ENCODE measurements at regions not wholly inside any gene's neighbourhood (a gene's known extent, or its start where the extent isn't known, plus 50 kb on each side); places are given as distances from the start of the nearest gene placed in this dataset.

- TF ChIP-seq CTCF (CRISPR knock-in tag; IDR thresholded peaks at IDR 0.05) (no peak), JUND (CRISPR knock-in tag; IDR thresholded peaks at IDR 0.05) (no peak), SNAPC2 (CRISPR knock-in tag; IDR thresholded peaks at IDR 0.05) (no peak), ZNF75D (CRISPR knock-in tag; IDR thresholded peaks at IDR 0.05; ENCODE audit: borderline replicate concordance) (no peak), RFX5 (IDR thresholded peaks at IDR 0.05; ENCODE audit: low read depth, low read length) (no peak), HNRNPL (IDR thresholded peaks at IDR 0.05; ENCODE audit: low read depth, low read length) (no peak), TAF1 (CRISPR knock-in tag; IDR thresholded peaks at IDR 0.05) (no peak), ZBTB2 (CRISPR knock-in tag; IDR thresholded peaks at IDR 0.05; ENCODE audit: low read depth) (no peak), KAT8 (CRISPR knock-in tag; IDR thresholded peaks at IDR 0.05) (no peak), POLR2A (IDR thresholded peaks at IDR 0.05; ENCODE audit: insufficient read depth in 1 of 2, low read depth in 2 of 2, low read length in 2 of 2) (no peak), FUBP1 (CRISPR knock-in tag; IDR thresholded peaks at IDR 0.05; ENCODE audit: borderline replicate concordance) (no peak), ZNF329 (CRISPR knock-in tag; IDR thresholded peaks at IDR 0.05; ENCODE audit: low read depth) (no peak)
Measured at GRCh38 chr2:188682838-188683237, 291.3 kb upstream of the COL3A1 start.
